GM19395 (cell line): ENCODE measurements at regions not wholly inside any gene's neighbourhood (a gene's known extent, or its start where the extent isn't known, plus 50 kb on each side); places are given as distances from the start of the nearest gene placed in this dataset.

Experiments used
- ATAC-seq: cut with Tn5 transposase; IDR thresholded peaks from one replicate; pipeline ENCODE4 v1.9.1; 2021; ENCODE audit warnings: mild to moderate bottlenecking, moderate library complexity; ENCODE audit not compliant: unreplicated experiment

- ATAC-seq: no peak
Measured at GRCh38 chr10:117699436-117700075, 157.0 kb downstream of the EMX2 start.

- no peak for ATAC-seq
Measured at GRCh38 chr10:117710181-117710798, 167.7 kb downstream of the EMX2 start.

GRCh38 chr10:117716889-117717288 is 174.3 kb downstream of the EMX2 start:
- ATAC-seq: no peak

GRCh38 chr10:117718986-117719920 is 176.7 kb downstream of the EMX2 start:
- ATAC-seq: no peak

- ATAC-seq: no peak
Measured at GRCh38 chr10:117720931-117721835, 178.6 kb downstream of the EMX2 start.

- ATAC-seq: no peak
Measured at GRCh38 chr10:117721873-117722272, 179.3 kb downstream of the EMX2 start.

GRCh38 chr10:117723343-117723742 is 180.8 kb downstream of the EMX2 start:
- ATAC-seq: no peak

GRCh38 chr10:117725993-117726392 is 183.4 kb downstream of the EMX2 start:
- no peak for ATAC-seq

GRCh38 chr10:117726596-117727295 is 184.2 kb downstream of the EMX2 start:
- no peak for ATAC-seq

GRCh38 chr10:117727421-117727820 is 184.9 kb downstream of the EMX2 start:
- ATAC-seq: no peak

GRCh38 chr10:117728087-117728486 is 185.5 kb downstream of the EMX2 start:
- no peak for ATAC-seq

- ATAC-seq: no peak
Measured at GRCh38 chr10:117729156-117729555, 186.6 kb downstream of the EMX2 start.

GRCh38 chr10:117731121-117731791 is 188.7 kb downstream of the EMX2 start:
- no peak for ATAC-seq

GRCh38 chr10:117734731-117735405 is 192.3 kb downstream of the EMX2 start:
- no peak for ATAC-seq

- no peak for ATAC-seq
Measured at GRCh38 chr10:117736655-117737054, 194.1 kb downstream of the EMX2 start.

- ATAC-seq: no peak
Measured at GRCh38 chr10:117740088-117740487, 197.5 kb downstream of the EMX2 start.

GRCh38 chr10:117740691-117741222 is 198.2 kb downstream of the EMX2 start:
- no peak for ATAC-seq

- ATAC-seq: no peak
Measured at GRCh38 chr10:117741524-117741923, 199.0 kb downstream of the EMX2 start.

- ATAC-seq: no peak
Measured at GRCh38 chr10:117743509-117743908, 201.0 kb downstream of the EMX2 start.
